Inferior parietal cortex (tissue), 1 donor: ENCODE measurements at regions not wholly inside any gene's neighbourhood (a gene's known extent, or its start where the extent isn't known, plus 50 kb on each side); places are given as distances from the start of the nearest gene placed in this dataset.

ENCODE experiments used
- DNase-seq: peaks from one replicate; pipeline ENCODE4 v3.0.0-alpha.2; 2016; ENCODE audit errors: extremely low spot score

- DNase-seq: no peak
Measured at GRCh38 chr9:18143073-18143745, 330.7 kb upstream of the ADAMTSL1 start.

GRCh38 chr9:18146329-18146728 lies 327.6 kb upstream of the ADAMTSL1 start:
- no peak for DNase-seq

- DNase-seq: no peak
Measured at GRCh38 chr9:18149471-18150011, 324.4 kb upstream of the ADAMTSL1 start.

- no peak for DNase-seq
Measured at GRCh38 chr9:18154661-18155060, 319.3 kb upstream of the ADAMTSL1 start.

GRCh38 chr9:18159254-18159653 lies 314.7 kb upstream of the ADAMTSL1 start:
- DNase-seq: no peak

- DNase-seq: no peak
Measured at GRCh38 chr9:18163146-18163545, 310.8 kb upstream of the ADAMTSL1 start.

GRCh38 chr9:18167733-18168132 lies 306.2 kb upstream of the ADAMTSL1 start:
- DNase-seq: no peak

- DNase-seq: no peak
Measured at GRCh38 chr9:18173923-18174322, 300.0 kb upstream of the ADAMTSL1 start.

GRCh38 chr9:18182636-18183035 lies 291.3 kb upstream of the ADAMTSL1 start:
- no peak for DNase-seq

- DNase-seq: no peak
Measured at GRCh38 chr9:18183974-18184373, 290.0 kb upstream of the ADAMTSL1 start.

- no peak for DNase-seq
Measured at GRCh38 chr9:18184401-18184800, 289.6 kb upstream of the ADAMTSL1 start.

GRCh38 chr9:18185196-18185595 lies 288.8 kb upstream of the ADAMTSL1 start:
- DNase-seq: no peak

GRCh38 chr9:18188971-18189370 lies 285.0 kb upstream of the ADAMTSL1 start:
- no peak for DNase-seq

- DNase-seq: no peak
Measured at GRCh38 chr9:18189871-18190670, 283.9 kb upstream of the ADAMTSL1 start.

- no peak for DNase-seq
Measured at GRCh38 chr9:18190671-18191374, 283.1 kb upstream of the ADAMTSL1 start.

GRCh38 chr9:18194316-18194715 lies 279.6 kb upstream of the ADAMTSL1 start:
- no peak for DNase-seq

GRCh38 chr9:18195223-18195622 lies 278.7 kb upstream of the ADAMTSL1 start:
- no peak for DNase-seq

GRCh38 chr9:18202924-18203323 lies 271.0 kb upstream of the ADAMTSL1 start:
- no peak for DNase-seq

GRCh38 chr9:18207735-18208134 lies 266.2 kb upstream of the ADAMTSL1 start:
- no peak for DNase-seq

GRCh38 chr9:18208166-18209059 lies 265.5 kb upstream of the ADAMTSL1 start:
- DNase-seq: no peak

- no peak for DNase-seq
Measured at GRCh38 chr9:18215626-18216025, 258.3 kb upstream of the ADAMTSL1 start.
